ENCODE measurements at regions not wholly inside any gene's neighbourhood (a gene's known extent, or its start where the extent isn't known, plus 50 kb on each side); places are given as distances from the start of the nearest gene placed in this dataset.

- Mint-ChIP-seq H3K36me3 (ENCODE audit: low read depth) (no peaks in the 10 kb centered on the region), H3K9me3 (peaks cover 5% of the 10 kb centered on the region), H3K27me3 (ENCODE audit: low read depth) (no peaks in the 10 kb centered on the region), H3K27ac (no peak overlapping the region), H3K4me3 (no peak overlapping the region), H3K4me1 (ENCODE audit: low read depth) (no peaks in the 10 kb centered on the region)
- CTCF ChIA-PET, result no interaction called here
- intact Hi-C loops (cut with micrococcal nuclease), result no loop called here
- DNase-seq, result no peak
Observed at GRCh38 chr7:54333952-54334351, 208.2 kb upstream of the VSTM2A start.

- Mint-ChIP-seq H3K9me3 (peaks cover 5% of the 10 kb centered on the region), H3K4me3 (no peak overlapping the region), H3K4me1 (ENCODE audit: low read depth) (no peaks in the 10 kb centered on the region), H3K27me3 (ENCODE audit: low read depth) (no peaks in the 10 kb centered on the region), H3K27ac (no peak overlapping the region), H3K36me3 (ENCODE audit: low read depth) (no peaks in the 10 kb centered on the region)
- CTCF ChIA-PET, result no interaction called here
- intact Hi-C loops (cut with micrococcal nuclease), result no loop called here
- no peak for DNase-seq
Observed at GRCh38 chr7:54336800-54337199, 205.4 kb upstream of the VSTM2A start.

- Mint-ChIP-seq H3K9me3 (peaks cover 6% of the 10 kb centered on the region), H3K4me1 (ENCODE audit: low read depth) (no peaks in the 10 kb centered on the region), H3K36me3 (ENCODE audit: low read depth) (no peaks in the 10 kb centered on the region), H3K27ac (no peak overlapping the region), H3K27me3 (ENCODE audit: low read depth) (no peaks in the 10 kb centered on the region), H3K4me3 (no peak overlapping the region)
- intact Hi-C loops (cut with micrococcal nuclease), result no loop called here
- CTCF ChIA-PET, result no interaction called here
- no peak for DNase-seq
Observed at GRCh38 chr7:54337466-54337865, 204.7 kb upstream of the VSTM2A start.

- DNase-seq, result no peak
- CTCF ChIA-PET, result no interaction called here
- Mint-ChIP-seq H3K9me3 (peaks cover 9% of the 10 kb centered on the region), H3K36me3 (ENCODE audit: low read depth) (no peaks in the 10 kb centered on the region), H3K4me1 (ENCODE audit: low read depth) (no peaks in the 10 kb centered on the region), H3K27me3 (ENCODE audit: low read depth) (no peaks in the 10 kb centered on the region), H3K4me3 (no peak overlapping the region), H3K27ac (no peak overlapping the region)
- intact Hi-C loops (cut with micrococcal nuclease), result no loop called here
Observed at GRCh38 chr7:54338319-54338718, 203.9 kb upstream of the VSTM2A start.

- Mint-ChIP-seq H3K27ac (no peak overlapping the region), H3K4me3 (no peak overlapping the region), H3K9me3 (peaks cover 16% of the 10 kb centered on the region), H3K27me3 (ENCODE audit: low read depth) (no peaks in the 10 kb centered on the region), H3K36me3 (ENCODE audit: low read depth) (no peaks in the 10 kb centered on the region), H3K4me1 (ENCODE audit: low read depth) (no peaks in the 10 kb centered on the region)
- CTCF ChIA-PET, result no interaction called here
- no peak for DNase-seq
- intact Hi-C loops (cut with micrococcal nuclease), result no loop called here
Observed at GRCh38 chr7:54339073-54339472, 203.1 kb upstream of the VSTM2A start.

- no peak overlapping the region for H3K4me3 Mint-ChIP-seq
- H3K27ac Mint-ChIP-seq, result no peak overlapping the region
- H3K4me1 Mint-ChIP-seq (ENCODE audit: low read depth), result no peaks in the 10 kb centered on the region
- intact Hi-C loops (cut with micrococcal nuclease), result no loop called here
- no peak for DNase-seq
- H3K27me3 Mint-ChIP-seq (ENCODE audit: low read depth), result no peaks in the 10 kb centered on the region
- CTCF ChIA-PET, result no interaction called here
- H3K9me3 Mint-ChIP-seq, result peaks cover 16% of the 10 kb centered on the region
- no peaks in the 10 kb centered on the region for H3K36me3 Mint-ChIP-seq (ENCODE audit: low read depth)
Observed at GRCh38 chr7:54342458-54342857, 199.7 kb upstream of the VSTM2A start.

GRCh38 chr7:54343511-54343910 is 198.7 kb upstream of the VSTM2A start:
- peaks cover 26% of the 10 kb centered on the region for H3K9me3 Mint-ChIP-seq
- H3K27me3 Mint-ChIP-seq (ENCODE audit: low read depth), result no peaks in the 10 kb centered on the region
- intact Hi-C loops (cut with micrococcal nuclease), result no loop called here
- DNase-seq, result no peak
- H3K27ac Mint-ChIP-seq, result no peak overlapping the region
- H3K36me3 Mint-ChIP-seq (ENCODE audit: low read depth), result no peaks in the 10 kb centered on the region
- H3K4me3 Mint-ChIP-seq, result no peak overlapping the region
- no peaks in the 10 kb centered on the region for H3K4me1 Mint-ChIP-seq (ENCODE audit: low read depth)
- CTCF ChIA-PET, result no interaction called here

GRCh38 chr7:54345746-54346145 is 196.4 kb upstream of the VSTM2A start:
- no peaks in the 10 kb centered on the region for H3K4me1 Mint-ChIP-seq (ENCODE audit: low read depth)
- no peaks in the 10 kb centered on the region for H3K27me3 Mint-ChIP-seq (ENCODE audit: low read depth)
- peaks cover 28% of the 10 kb centered on the region for H3K9me3 Mint-ChIP-seq
- DNase-seq, result no peak
- H3K36me3 Mint-ChIP-seq (ENCODE audit: low read depth), result no peaks in the 10 kb centered on the region
- H3K4me3 Mint-ChIP-seq, result no peak overlapping the region
- no peak overlapping the region for H3K27ac Mint-ChIP-seq
- CTCF ChIA-PET, result no interaction called here
- intact Hi-C loops (cut with micrococcal nuclease), result no loop called here

GRCh38 chr7:54349229-54349628 is 192.9 kb upstream of the VSTM2A start:
- no peak for DNase-seq
- H3K4me3 Mint-ChIP-seq, result no peak overlapping the region
- H3K27me3 Mint-ChIP-seq (ENCODE audit: low read depth), result no peaks in the 10 kb centered on the region
- no peaks in the 10 kb centered on the region for H3K36me3 Mint-ChIP-seq (ENCODE audit: low read depth)
- no peaks in the 10 kb centered on the region for H3K4me1 Mint-ChIP-seq (ENCODE audit: low read depth)
- peaks cover 21% of the 10 kb centered on the region for H3K9me3 Mint-ChIP-seq
- H3K27ac Mint-ChIP-seq, result no peak overlapping the region
- CTCF ChIA-PET, result no interaction called here
- intact Hi-C loops (cut with micrococcal nuclease), result no loop called here

GRCh38 chr7:54354436-54354835 is 187.7 kb upstream of the VSTM2A start:
- no peak overlapping the region for H3K4me3 Mint-ChIP-seq
- no peak overlapping the region for H3K27ac Mint-ChIP-seq
- CTCF ChIA-PET, result no interaction called here
- H3K4me1 Mint-ChIP-seq (ENCODE audit: low read depth), result no peaks in the 10 kb centered on the region
- no peaks in the 10 kb centered on the region for H3K27me3 Mint-ChIP-seq (ENCODE audit: low read depth)
- no peak for DNase-seq
- intact Hi-C loops (cut with micrococcal nuclease), result no loop called here
- peaks cover 9% of the 10 kb centered on the region for H3K9me3 Mint-ChIP-seq
- no peaks in the 10 kb centered on the region for H3K36me3 Mint-ChIP-seq (ENCODE audit: low read depth)

GRCh38 chr7:54355842-54356241 is 186.3 kb upstream of the VSTM2A start:
- Mint-ChIP-seq H3K27ac (no peak overlapping the region), H3K9me3 (peaks cover 12% of the 10 kb centered on the region), H3K4me1 (ENCODE audit: low read depth) (no peaks in the 10 kb centered on the region), H3K27me3 (ENCODE audit: low read depth) (no peaks in the 10 kb centered on the region), H3K4me3 (no peak overlapping the region), H3K36me3 (ENCODE audit: low read depth) (no peaks in the 10 kb centered on the region)
- DNase-seq, result no peak
- intact Hi-C loops (cut with micrococcal nuclease), result no loop called here
- CTCF ChIA-PET, result no interaction called here

GRCh38 chr7:54360075-54360840 is 181.9 kb upstream of the VSTM2A start:
- Mint-ChIP-seq H3K9me3 (peaks cover 13% of the 10 kb centered on the region), H3K36me3 (ENCODE audit: low read depth) (no peaks in the 10 kb centered on the region), H3K27me3 (ENCODE audit: low read depth) (no peaks in the 10 kb centered on the region)

GRCh38 chr7:54390565-54390964 is 151.6 kb upstream of the VSTM2A start:
- Mint-ChIP-seq H3K27ac (no peak overlapping the region), H3K27me3 (ENCODE audit: low read depth) (no peaks in the 10 kb centered on the region), H3K4me1 (ENCODE audit: low read depth) (no peaks in the 10 kb centered on the region), H3K4me3 (no peak overlapping the region), H3K36me3 (ENCODE audit: low read depth) (no peaks in the 10 kb centered on the region), H3K9me3 (peaks cover 4% of the 10 kb centered on the region)
- no peak for DNase-seq
- CTCF ChIA-PET, result no interaction called here
- intact Hi-C loops (cut with micrococcal nuclease), result no loop called here

More at GRCh38 chr7:54360075-54360840, 181.9 kb upstream of the VSTM2A start:
- no peak overlapping the region for H3K4me3 Mint-ChIP-seq
- H3K27ac Mint-ChIP-seq, result no peak overlapping the region
- CTCF ChIA-PET, result no interaction called here
- no peaks in the 10 kb centered on the region for H3K4me1 Mint-ChIP-seq (ENCODE audit: low read depth)
- no peak for DNase-seq
- intact Hi-C loops (cut with micrococcal nuclease), result no loop called here

Measured in activated naive CD4-positive, alpha-beta T cell treated with anti-CD3 and anti-CD28 coated beads for 36 hours (primary cell).